Esophagus muscularis mucosa (tissue), 4 donors: ENCODE measurements at regions not wholly inside any gene's neighbourhood (a gene's known extent, or its start where the extent isn't known, plus 50 kb on each side); places are given as distances from the start of the nearest gene placed in this dataset.

Source experiments
- EP300 ChIP-seq: sonication (generic); formaldehyde crosslinking; IDR thresholded peaks from one replicate; pipeline ENCODE4 v1.6.1; 2017; ENCODE audit warnings: antibody characterized with exemption
- POLR2AphosphoS5 ChIP-seq, 2 donors: sonication (generic); formaldehyde crosslinking; IDR thresholded peaks; one replicate each; pipeline ENCODE4 v1.6.1; 2017; ENCODE audit warnings: antibody characterized with exemption in 2 of 2
- TF ChIP-seq, protein P1 (sequence below), 3 experiments: fragments of 200-600 bp in 2 of 3; fragments of 450-650 bp in 1 of 3; sonication (generic) in 2 of 3; IDR thresholded peaks; one replicate each; pipeline ENCODE4 v1.5.1; 2017 to 2019; ENCODE audit warnings: antibody characterized with exemption in 3 of 3, mild to moderate bottlenecking in 2 of 3, moderate library complexity in 1 of 3

GRCh38 chr5:164998142-164998541, 1492.7 kb downstream of the MAT2B start:
- TF ChIP-seq, protein P1, sequence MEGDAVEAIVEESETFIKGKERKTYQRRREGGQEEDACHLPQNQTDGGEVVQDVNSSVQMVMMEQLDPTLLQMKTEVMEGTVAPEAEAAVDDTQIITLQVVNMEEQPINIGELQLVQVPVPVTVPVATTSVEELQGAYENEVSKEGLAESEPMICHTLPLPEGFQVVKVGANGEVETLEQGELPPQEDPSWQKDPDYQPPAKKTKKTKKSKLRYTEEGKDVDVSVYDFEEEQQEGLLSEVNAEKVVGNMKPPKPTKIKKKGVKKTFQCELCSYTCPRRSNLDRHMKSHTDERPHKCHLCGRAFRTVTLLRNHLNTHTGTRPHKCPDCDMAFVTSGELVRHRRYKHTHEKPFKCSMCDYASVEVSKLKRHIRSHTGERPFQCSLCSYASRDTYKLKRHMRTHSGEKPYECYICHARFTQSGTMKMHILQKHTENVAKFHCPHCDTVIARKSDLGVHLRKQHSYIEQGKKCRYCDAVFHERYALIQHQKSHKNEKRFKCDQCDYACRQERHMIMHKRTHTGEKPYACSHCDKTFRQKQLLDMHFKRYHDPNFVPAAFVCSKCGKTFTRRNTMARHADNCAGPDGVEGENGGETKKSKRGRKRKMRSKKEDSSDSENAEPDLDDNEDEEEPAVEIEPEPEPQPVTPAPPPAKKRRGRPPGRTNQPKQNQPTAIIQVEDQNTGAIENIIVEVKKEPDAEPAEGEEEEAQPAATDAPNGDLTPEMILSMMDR (IDR thresholded peaks at IDR 0.05): no peak
- no peak for TF ChIP-seq POLR2AphosphoS5 (IDR thresholded peaks at IDR 0.05)
- no peak for TF ChIP-seq EP300
